OCI-LY3 (cell line): ENCODE measurements at regions not wholly inside any gene's neighbourhood (a gene's known extent, or its start where the extent isn't known, plus 50 kb on each side); places are given as distances from the start of the nearest gene placed in this dataset.

ENCODE experiments used
- H2AFZ ChIP-seq: fragments of 200-600, 300-600 bp; shearing (Covaris generic); 2 replicates; pipeline ENCODE4 v1.6.0; 2014; ENCODE audit warnings: antibody characterized with exemption, low read depth, low read length
- H3K27ac ChIP-seq: fragments of 200-600, 300-600 bp; sonication (generic); 2 replicates; pipeline ENCODE4 v1.5.1; 2014; ENCODE audit warnings: mild to moderate bottlenecking, low read length, moderate library complexity, mixed read lengths
- H3K27me3 ChIP-seq: fragments of 200-600, 300-600 bp; sonication (generic); 2 replicates; pipeline ENCODE4 v1.6.1; 2014; ENCODE audit warnings: low read depth, low read length, mixed read lengths
- H3K36me3 ChIP-seq: fragments of 200-600, 300-600 bp; sonication (generic); replicated peaks from 2 replicates; pipeline ENCODE3; 2014; ENCODE audit warnings: low read depth, low read length, mixed read lengths
- H3K4me1 ChIP-seq: fragments of 300-600, 200-600 bp; sonication (generic); 2 replicates; pipeline ENCODE4 v1.6.1; 2014; ENCODE audit warnings: low read length, mixed read lengths
- H3K4me2 ChIP-seq: fragments of 200-600, 300-600 bp; sonication (generic); 2 replicates; pipeline ENCODE4 v1.6.1; 2014; ENCODE audit warnings: low read length, mixed read lengths
- H3K4me3 ChIP-seq: fragments of 300-600, 200-600 bp; sonication (generic); 2 replicates; pipeline ENCODE4 v1.5.1; 2014; ENCODE audit warnings: antibody characterized with exemption, mild to moderate bottlenecking, low read length, moderate library complexity
- H3K79me2 ChIP-seq: fragments of 300-600, 200-600 bp; shearing (Covaris generic); 2 replicates; pipeline ENCODE4 v1.6.1; 2014; ENCODE audit warnings: mild to moderate bottlenecking, low read length, mixed read lengths
- H3K9ac ChIP-seq: fragments of 300-600, 200-600 bp; shearing (Covaris generic); 2 replicates; pipeline ENCODE4 v1.6.0; 2014; ENCODE audit warnings: mild to moderate bottlenecking, low read length, moderate library complexity
- H3K9me3 ChIP-seq: fragments of 200-600, 300-600 bp; shearing (Covaris generic); 2 replicates; pipeline ENCODE4 v1.6.1; 2014; ENCODE audit warnings: low read length, mixed read lengths; ENCODE audit not compliant: insufficient read depth
- H4K20me1 ChIP-seq: fragments of 200-600, 300-600 bp; sonication (generic); 2 replicates; pipeline ENCODE4 v1.6.1; 2016; ENCODE audit warnings: low read length, mixed read lengths; ENCODE audit not compliant: insufficient read depth
- EZH2phosphoT487 ChIP-seq: fragments of 200-600 bp; shearing (Covaris generic); IDR thresholded peaks from 2 replicates; pipeline ENCODE4 v1.6.1; 2018; ENCODE audit warnings: antibody characterized with exemption, mixed run types, low read depth
- TF ChIP-seq, protein P1 (sequence below): fragments of 200-600, 300-600 bp; sonication (generic); IDR thresholded peaks from 2 replicates; pipeline ENCODE4 v1.5.1; 2014; ENCODE audit warnings: antibody characterized with exemption, low read length, low read depth

DNA sequence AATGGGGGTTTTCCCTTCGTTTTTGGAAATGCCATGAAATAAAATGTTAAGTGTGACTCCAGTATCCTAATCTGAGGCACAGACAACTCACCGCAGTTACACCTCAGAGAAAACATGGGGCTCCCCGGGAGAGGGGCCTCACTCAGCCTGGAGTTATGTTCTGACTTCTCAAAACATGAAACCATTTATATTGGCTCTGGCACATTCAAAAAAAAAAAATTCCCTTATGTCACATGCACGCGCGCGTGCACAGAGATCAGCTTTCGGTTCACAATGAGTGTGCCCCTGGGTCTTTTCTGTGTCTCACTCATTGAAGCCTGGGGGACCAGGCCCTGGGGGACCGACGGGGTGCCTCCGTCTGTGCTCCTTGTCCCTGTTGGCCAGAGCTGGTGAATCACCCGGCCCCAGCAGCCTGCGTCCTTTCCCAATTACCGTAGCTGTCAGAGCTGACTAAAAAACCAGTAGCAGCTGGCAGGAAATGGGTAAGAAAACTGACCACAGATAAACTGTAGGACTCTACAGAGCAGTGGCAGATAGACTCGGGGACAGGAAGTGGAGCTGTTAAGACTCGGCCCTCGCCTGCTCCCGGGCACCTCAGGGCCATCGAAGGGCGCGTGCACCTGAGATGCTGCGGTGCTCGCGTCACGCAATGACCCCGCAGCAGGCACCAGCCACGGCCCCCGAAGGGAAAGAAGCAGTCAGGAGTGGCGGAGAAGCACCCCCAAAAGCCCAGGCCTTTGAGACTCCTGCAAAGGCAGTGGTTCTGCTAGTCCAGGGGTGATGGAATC, 138.3 kb upstream of the ID2 start:
- TF ChIP-seq, protein P1, sequence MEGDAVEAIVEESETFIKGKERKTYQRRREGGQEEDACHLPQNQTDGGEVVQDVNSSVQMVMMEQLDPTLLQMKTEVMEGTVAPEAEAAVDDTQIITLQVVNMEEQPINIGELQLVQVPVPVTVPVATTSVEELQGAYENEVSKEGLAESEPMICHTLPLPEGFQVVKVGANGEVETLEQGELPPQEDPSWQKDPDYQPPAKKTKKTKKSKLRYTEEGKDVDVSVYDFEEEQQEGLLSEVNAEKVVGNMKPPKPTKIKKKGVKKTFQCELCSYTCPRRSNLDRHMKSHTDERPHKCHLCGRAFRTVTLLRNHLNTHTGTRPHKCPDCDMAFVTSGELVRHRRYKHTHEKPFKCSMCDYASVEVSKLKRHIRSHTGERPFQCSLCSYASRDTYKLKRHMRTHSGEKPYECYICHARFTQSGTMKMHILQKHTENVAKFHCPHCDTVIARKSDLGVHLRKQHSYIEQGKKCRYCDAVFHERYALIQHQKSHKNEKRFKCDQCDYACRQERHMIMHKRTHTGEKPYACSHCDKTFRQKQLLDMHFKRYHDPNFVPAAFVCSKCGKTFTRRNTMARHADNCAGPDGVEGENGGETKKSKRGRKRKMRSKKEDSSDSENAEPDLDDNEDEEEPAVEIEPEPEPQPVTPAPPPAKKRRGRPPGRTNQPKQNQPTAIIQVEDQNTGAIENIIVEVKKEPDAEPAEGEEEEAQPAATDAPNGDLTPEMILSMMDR, result no peak
- no peak for TF ChIP-seq EZH2phosphoT487
- H3K27me3 ChIP-seq, result no peaks in the 10 kb centered on the region
- peak overlapping the region; percentile 99 for H3K9ac ChIP-seq
- no peaks in the 10 kb centered on the region for H3K9me3 ChIP-seq
- H3K79me2 ChIP-seq, result peaks cover 65% of the 10 kb centered on the region
- H3K4me3 ChIP-seq, result peak overlapping the region; percentile 48
- no peaks in the 10 kb centered on the region for H4K20me1 ChIP-seq
- peaks cover 30% of the 10 kb centered on the region for H3K36me3 ChIP-seq
- H3K4me2 ChIP-seq, result peak overlapping the region; percentile 75
- no peak overlapping the region for H2AFZ ChIP-seq
- peaks cover 97% of the 10 kb centered on the region for H3K4me1 ChIP-seq
- peak overlapping the region; percentile 98 for H3K27ac ChIP-seq

DNA sequence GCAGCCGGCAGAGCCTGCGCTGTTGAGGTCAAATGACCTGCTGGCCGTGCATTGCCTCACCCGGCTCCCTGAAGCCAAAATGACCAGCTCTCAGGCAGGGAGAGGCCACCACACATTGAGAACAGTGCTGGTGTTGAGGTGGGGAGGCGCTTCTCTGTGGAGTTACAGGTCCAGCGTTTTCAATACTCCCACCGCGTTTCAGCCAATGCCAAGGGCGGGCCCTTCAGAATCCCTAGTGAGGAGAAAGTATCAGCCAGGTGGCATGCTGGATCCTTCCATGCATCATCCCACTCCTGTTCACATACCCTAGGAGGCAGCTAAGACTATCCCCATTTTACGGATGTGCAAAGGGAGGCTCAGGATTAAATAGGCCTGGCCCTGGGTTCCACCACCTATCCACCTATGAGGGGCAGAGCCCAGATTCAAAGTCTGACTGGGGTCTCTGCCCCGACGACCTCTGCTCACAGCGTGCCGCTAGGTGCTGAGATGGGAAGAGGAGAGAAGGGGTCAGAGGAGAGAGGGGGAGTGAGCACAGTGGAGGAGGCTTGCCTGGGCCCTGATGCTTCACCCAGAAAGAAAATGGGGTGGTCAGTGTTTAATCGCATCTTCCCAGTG, 137.6 kb upstream of the ID2 start:
- H3K4me3 ChIP-seq, result peak overlapping the region; percentile 48
- H3K9me3 ChIP-seq, result no peaks in the 10 kb centered on the region
- H3K36me3 ChIP-seq, result peaks cover 33% of the 10 kb centered on the region
- no peaks in the 10 kb centered on the region for H3K27me3 ChIP-seq
- peaks cover 72% of the 10 kb centered on the region for H3K79me2 ChIP-seq
- no peaks in the 10 kb centered on the region for H4K20me1 ChIP-seq
- no peak for TF ChIP-seq EZH2phosphoT487
- TF ChIP-seq, protein P1, result no peak
- H3K4me2 ChIP-seq, result peak overlapping the region; percentile 67
- H3K27ac ChIP-seq, result peak overlapping the region; percentile 98
- peaks cover 97% of the 10 kb centered on the region for H3K4me1 ChIP-seq
- H2AFZ ChIP-seq, result no peak overlapping the region
- H3K9ac ChIP-seq, result peak overlapping the region; percentile 99

DNA sequence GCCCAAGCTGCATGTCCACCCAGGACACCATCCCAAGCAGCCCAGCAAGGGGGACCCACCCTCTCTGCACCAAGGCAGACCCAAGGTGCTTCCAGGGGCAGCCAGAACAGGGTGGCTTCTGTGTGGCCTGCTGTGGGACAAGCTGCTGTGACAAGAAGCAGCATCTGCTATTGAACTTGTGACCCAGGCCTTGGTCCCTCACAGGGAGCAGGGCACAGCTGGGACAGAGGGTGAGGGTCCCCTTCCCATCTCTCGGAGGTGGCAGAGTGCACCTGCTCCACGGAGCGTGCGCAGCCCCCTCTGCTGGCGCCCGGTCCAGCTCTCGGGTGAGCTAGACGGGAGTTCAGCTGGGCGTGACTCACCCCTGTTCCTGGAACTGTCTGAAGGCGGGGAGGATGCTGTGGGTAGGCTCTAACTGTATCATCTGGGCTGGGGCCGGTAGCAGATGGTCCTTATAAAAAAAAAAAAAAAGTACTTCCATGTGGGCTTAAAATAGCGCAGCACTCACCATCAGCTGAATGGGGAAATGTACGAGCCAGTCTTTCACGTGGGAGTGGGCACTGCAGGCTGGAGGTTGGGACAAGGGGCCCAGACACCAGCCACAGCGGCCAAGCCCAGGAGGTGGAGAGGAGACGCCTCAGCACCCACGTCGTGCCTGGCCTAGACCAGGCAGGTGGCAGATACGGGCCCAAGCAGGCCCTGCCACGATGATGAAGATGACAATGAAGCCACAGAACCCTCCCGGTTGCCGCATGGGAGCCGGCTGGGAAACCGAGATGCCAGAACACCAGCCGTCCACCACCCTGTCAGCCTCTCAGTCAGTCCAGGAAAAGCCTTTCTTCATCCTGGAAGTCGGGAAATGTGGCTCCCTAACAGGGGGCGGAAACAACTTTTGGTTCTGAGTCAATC, 136.8 kb upstream of the ID2 start:
- H3K4me2 ChIP-seq, result peak overlapping the region; percentile 96
- TF ChIP-seq, protein P1, result peak; percentile 63
- TF ChIP-seq EZH2phosphoT487, result no peak
- H4K20me1 ChIP-seq, result no peaks in the 10 kb centered on the region
- H3K27ac ChIP-seq, result peak overlapping the region; percentile 98
- no peaks in the 10 kb centered on the region for H3K27me3 ChIP-seq
- H3K4me1 ChIP-seq, result peaks cover 95% of the 10 kb centered on the region
- no peak overlapping the region for H2AFZ ChIP-seq
- H3K9ac ChIP-seq, result peak overlapping the region; percentile 99
- no peaks in the 10 kb centered on the region for H3K9me3 ChIP-seq
- H3K36me3 ChIP-seq, result peaks cover 33% of the 10 kb centered on the region
- peak overlapping the region; percentile 84 for H3K4me3 ChIP-seq
- H3K79me2 ChIP-seq, result peaks cover 77% of the 10 kb centered on the region
